ENCODE measurements at regions not wholly inside any gene's neighbourhood (a gene's known extent, or its start where the extent isn't known, plus 50 kb on each side); places are given as distances from the start of the nearest gene placed in this dataset.
"Not testable (repeated sequence)": the region's sequence is repeated elsewhere in the genome, so short reads cannot be mapped to it uniquely, and the experiment has no call there.

DNA sequence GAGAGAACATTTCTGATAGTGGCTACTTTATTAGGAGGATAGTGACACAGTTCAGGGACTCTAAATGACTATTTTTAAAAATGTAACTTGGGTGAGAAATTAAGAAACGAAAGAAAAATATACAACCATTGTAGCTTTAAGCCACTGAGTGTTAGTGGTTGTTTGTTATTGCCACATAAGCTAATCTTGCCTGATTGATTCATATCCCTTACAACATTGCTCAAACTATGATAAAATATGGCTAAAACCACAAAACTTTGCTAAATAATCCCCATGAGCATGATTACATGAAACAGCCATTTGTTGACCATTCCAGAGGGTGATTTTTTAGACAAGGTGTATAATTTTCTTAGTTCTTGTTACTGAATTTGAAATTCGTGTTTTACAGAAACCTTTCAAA, 343.4 kb downstream of the SLITRK5 start:
- H3K27ac ChIP-seq (ENCODE audit: low read length), result no peak overlapping the region
- peaks cover 12% of the 10 kb centered on the region for H3K9me3 ChIP-seq (ENCODE audit: low read length)
- H3K27me3 ChIP-seq (ENCODE audit: low read length), result no peaks in the 10 kb centered on the region
- H3K4me2 ChIP-seq (ENCODE audit: low read depth, low read length, poor library complexity, severe bottlenecking), result no peak overlapping the region
- H3K4me1 ChIP-seq (ENCODE audit: low read length), result no peaks in the 10 kb centered on the region
- no peak overlapping the region for H3K9ac ChIP-seq (ENCODE audit: low read length)
- H3K4me3 ChIP-seq (ENCODE audit: low read length), result no peak overlapping the region
- no peak for DNase-seq
- peak overlapping the region; percentile 69 for H2AFZ ChIP-seq (ENCODE audit: low read length)
- H4K20me1 ChIP-seq (ENCODE audit: insufficient read depth, low read depth, low read length), result no peaks in the 10 kb centered on the region
- H3K79me2 ChIP-seq (ENCODE audit: low read length), result no peaks in the 10 kb centered on the region
- no peaks in the 10 kb centered on the region for H3K36me3 ChIP-seq (ENCODE audit: insufficient read depth, low read length)
- no peaks in the 10 kb centered on the region for H3K9me2 ChIP-seq (replicated peaks; ENCODE audit: insufficient read depth, low read length)

DNA sequence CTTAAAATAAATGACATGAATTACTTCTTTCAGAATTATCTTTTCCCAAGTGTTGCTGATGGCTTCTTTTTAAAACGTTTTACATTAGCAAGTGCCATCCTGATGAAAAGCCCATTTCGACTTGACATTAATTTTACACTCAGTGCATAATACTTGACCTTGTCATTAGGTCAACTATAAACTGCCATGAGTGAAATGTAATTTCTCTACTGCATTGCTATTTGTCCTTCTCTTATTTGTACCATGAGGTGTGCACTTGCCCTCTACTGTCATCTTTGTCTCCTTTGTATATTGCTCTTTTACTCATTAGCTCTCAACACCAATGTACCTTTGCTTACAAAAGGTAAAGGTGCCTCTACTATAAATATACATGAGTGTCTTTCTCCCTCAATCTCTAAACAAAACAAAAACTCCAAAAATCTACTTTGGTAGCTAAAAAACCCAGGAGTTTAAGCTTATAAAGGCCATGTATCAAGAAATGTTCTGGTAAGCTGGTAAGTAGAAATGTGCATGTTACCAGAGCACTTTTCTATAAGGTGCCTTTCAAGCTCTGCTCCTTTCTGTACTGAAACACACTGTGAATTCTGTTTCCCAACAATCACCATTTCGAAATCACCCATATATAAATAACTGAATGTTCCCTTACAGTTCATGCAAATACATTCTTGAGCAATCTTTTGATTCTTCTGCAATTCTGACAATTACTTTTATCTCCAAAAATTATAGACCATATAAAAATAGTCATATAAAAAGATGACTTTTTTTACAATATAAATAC, 351.4 kb downstream of the SLITRK5 start:
- no peak overlapping the region for H3K27ac ChIP-seq (ENCODE audit: low read length)
- no peaks in the 10 kb centered on the region for H3K27me3 ChIP-seq (ENCODE audit: low read length)
- no peak overlapping the region for H3K4me2 ChIP-seq (ENCODE audit: low read depth, low read length, poor library complexity, severe bottlenecking)
- H3K9me3 ChIP-seq (ENCODE audit: low read length), result peaks cover 12% of the 10 kb centered on the region
- no peak overlapping the region for H3K9ac ChIP-seq (ENCODE audit: low read length)
- H3K4me3 ChIP-seq (ENCODE audit: low read length), result no peak overlapping the region
- no peaks in the 10 kb centered on the region for H3K79me2 ChIP-seq (ENCODE audit: low read length)
- H3K4me1 ChIP-seq (ENCODE audit: low read length), result no peaks in the 10 kb centered on the region
- H4K20me1 ChIP-seq (ENCODE audit: insufficient read depth, low read depth, low read length), result no peaks in the 10 kb centered on the region
- 0 out of 2 replicates have a peak overlapping the region, but pooled peaks have one; percentile 48 for H2AFZ ChIP-seq (ENCODE audit: low read length)
- no peaks in the 10 kb centered on the region for H3K9me2 ChIP-seq (replicated peaks; ENCODE audit: insufficient read depth, low read length)
- 0 out of 2 replicates have a peak, but pooled peaks cover 5% of the 10 kb centered on the region for H3K36me3 ChIP-seq (ENCODE audit: insufficient read depth, low read length)
- DNase-seq, result no peak

DNA sequence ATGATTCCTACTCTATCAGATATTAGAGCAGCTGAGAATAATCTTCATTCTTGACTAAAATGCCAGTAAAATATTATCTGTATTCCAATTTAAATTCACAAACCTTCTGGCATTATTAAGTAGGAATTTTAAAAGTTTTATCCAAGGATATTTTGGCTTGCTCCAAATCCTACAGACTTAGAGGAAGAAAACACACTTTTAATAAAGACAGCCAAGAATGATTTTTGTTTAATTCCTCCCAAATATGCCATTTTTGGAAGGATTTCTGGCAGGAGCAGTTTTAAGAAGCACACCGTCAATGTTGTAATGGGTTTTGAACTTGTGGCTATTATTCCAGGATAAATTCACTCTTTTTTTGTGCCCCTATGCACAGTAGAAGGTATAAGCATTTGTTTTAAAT, 355.1 kb downstream of the SLITRK5 start:
- no peak for DNase-seq
- Histone ChIP-seq H3K9ac (ENCODE audit: low read length) (no peak overlapping the region), H3K27me3 (ENCODE audit: low read length) (no peaks in the 10 kb centered on the region), H3K9me3 (ENCODE audit: low read length) (peaks cover 10% of the 10 kb centered on the region), H3K4me2 (ENCODE audit: low read depth, low read length, poor library complexity, severe bottlenecking) (no peak overlapping the region), H2AFZ (ENCODE audit: low read length) (peak overlapping the region; percentile 65), H3K4me3 (ENCODE audit: low read length) (no peak overlapping the region), H3K27ac (ENCODE audit: low read length) (no peak overlapping the region), H3K9me2 (replicated peaks; ENCODE audit: insufficient read depth, low read length) (no peaks in the 10 kb centered on the region), H3K36me3 (ENCODE audit: insufficient read depth, low read length) (0 out of 2 replicates have a peak, but pooled peaks cover 5% of the 10 kb centered on the region), H3K79me2 (ENCODE audit: low read length) (no peaks in the 10 kb centered on the region), H4K20me1 (ENCODE audit: insufficient read depth, low read depth, low read length) (no peaks in the 10 kb centered on the region), H3K4me1 (ENCODE audit: low read length) (no peaks in the 10 kb centered on the region)

DNA sequence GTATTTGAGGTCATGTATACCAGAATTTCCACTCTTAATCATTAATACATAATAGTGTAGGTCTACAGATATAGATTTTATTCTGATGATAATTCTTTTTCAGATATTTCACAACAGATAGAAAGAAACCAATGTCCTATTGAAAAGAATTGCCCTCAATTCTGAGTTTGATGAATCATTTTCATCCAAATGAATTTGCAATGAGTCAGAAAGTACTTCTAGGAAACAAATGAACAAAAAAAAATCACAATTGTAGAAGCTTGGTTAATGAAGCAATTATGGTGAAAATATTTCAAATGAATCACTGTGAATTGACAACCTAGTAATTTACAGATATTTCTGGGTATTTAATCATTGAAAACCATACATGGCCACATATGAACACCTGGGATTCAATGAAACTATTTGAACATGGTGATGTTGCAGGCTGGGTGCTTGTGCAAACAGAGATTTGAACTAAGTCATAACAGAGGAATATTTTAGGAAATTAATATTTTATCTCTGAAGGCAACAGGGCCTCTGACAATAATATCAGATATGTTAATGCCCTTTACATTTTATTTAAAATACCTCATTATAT, 360.9 kb downstream of the SLITRK5 start:
- Histone ChIP-seq H3K9me2 (replicated peaks; ENCODE audit: insufficient read depth, low read length) (no peaks in the 10 kb centered on the region), H3K4me3 (ENCODE audit: low read length) (no peak overlapping the region), H3K79me2 (ENCODE audit: low read length) (no peaks in the 10 kb centered on the region), H3K4me2 (ENCODE audit: low read depth, low read length, poor library complexity, severe bottlenecking) (no peak overlapping the region), H3K9me3 (ENCODE audit: low read length) (peaks cover 4% of the 10 kb centered on the region; the same call in 1 of the 2 replicates), H3K27me3 (ENCODE audit: low read length) (no peaks in the 10 kb centered on the region), H3K27ac (ENCODE audit: low read length) (no peak overlapping the region), H2AFZ (ENCODE audit: low read length) (peak overlapping the region; percentile 77; the same call in 1 of the 2 replicates), H3K9ac (ENCODE audit: low read length) (no peak overlapping the region), H3K4me1 (ENCODE audit: low read length) (no peaks in the 10 kb centered on the region), H4K20me1 (ENCODE audit: insufficient read depth, low read depth, low read length) (no peaks in the 10 kb centered on the region), H3K36me3 (ENCODE audit: insufficient read depth, low read length) (no peaks in the 10 kb centered on the region)
- DNase-seq, result no peak

DNA sequence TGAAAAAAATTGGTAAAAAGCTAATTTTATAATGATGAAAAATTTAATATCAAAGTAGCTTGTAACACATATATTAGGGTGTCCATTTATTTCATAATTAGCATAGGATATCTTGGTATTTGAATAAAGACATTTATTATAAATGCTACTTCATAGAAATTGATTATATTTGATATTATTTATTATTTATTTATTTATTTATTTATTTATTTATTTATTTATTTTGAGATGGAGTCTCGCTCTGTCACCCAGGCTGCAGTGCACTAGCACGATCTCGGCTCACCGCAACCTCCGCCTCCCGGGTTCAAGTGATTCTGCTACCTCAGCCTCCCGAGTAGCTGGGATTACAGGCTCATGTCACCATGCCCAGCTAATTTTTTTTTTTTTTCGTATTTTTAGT, 365.0 kb downstream of the SLITRK5 start:
- not testable (repeated sequence) for H3K9me3 ChIP-seq (ENCODE audit: low read length); H3K36me3 ChIP-seq (ENCODE audit: insufficient read depth, low read length); H4K20me1 ChIP-seq (ENCODE audit: insufficient read depth, low read depth, low read length); H3K27ac ChIP-seq (ENCODE audit: low read length); H3K9me2 ChIP-seq (replicated peaks; ENCODE audit: insufficient read depth, low read length); H3K27me3 ChIP-seq (ENCODE audit: low read length); H2AFZ ChIP-seq (ENCODE audit: low read length); DNase-seq; H3K79me2 ChIP-seq (ENCODE audit: low read length); H3K4me2 ChIP-seq (ENCODE audit: low read depth, low read length, poor library complexity, severe bottlenecking); H3K4me3 ChIP-seq (ENCODE audit: low read length); H3K4me1 ChIP-seq (ENCODE audit: low read length); H3K9ac ChIP-seq (ENCODE audit: low read length)

DNA sequence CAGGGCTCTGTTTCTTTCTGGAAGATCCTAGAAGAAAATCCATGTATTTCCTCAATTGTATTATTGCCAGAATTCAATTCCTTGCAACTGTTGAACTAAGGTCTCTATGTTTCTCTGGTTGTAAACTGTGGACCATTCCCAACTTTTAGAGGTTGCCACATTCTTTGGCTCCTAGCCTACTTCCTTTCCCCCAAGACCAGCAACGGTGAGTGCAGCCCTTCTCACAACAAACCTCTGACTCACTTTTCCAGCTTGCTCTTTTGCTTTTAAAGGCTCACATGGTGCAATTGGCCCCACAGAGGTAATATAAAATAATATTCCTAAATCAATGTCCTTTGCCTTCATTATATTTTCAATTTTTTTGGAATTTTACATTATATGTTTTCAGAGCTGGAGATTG, 371.3 kb downstream of the SLITRK5 start:
- Histone ChIP-seq H3K27me3 (ENCODE audit: low read length) (no peaks in the 10 kb centered on the region), H2AFZ (ENCODE audit: low read length) (peak overlapping the region; percentile 70; the same call in 1 of the 2 replicates), H3K36me3 (ENCODE audit: insufficient read depth, low read length) (no peaks in the 10 kb centered on the region)

DNA sequence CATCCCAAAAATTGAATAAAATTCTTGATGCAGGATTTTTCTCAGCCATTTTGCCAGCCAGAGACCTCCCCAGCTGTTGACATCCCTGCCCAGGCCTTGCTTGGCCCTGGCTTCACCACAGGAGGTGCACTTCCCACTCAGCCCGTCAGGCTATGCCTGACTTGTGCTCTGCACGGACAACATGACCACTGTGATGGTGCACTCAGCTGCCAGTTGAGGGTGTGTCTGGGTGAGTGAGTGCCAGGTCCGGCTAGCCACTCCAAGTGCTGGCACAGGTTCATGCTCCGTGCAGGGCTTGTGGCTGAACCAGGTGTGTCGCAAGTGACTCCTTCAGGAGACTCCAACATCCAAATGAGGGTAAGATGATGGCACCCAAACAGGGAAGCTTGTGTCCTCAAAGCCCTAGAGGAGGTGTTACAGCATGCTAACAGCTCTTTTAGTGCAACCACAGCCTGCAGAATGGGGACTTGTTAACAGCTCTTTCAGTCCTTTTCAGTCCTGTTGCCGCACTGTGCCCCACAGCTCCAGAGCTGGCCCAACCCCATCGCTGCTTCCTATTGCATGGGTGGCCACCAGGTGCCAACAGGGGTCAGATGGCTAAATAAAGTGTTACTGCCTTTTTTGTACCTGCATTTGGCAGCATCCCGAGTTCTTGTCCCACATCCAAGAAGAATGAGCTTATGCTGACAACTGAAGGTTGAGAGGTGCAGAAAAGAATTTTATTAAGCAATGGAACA, 380.7 kb downstream of the SLITRK5 start:
- H3K79me2 ChIP-seq (ENCODE audit: low read length), result no peaks in the 10 kb centered on the region
- H4K20me1 ChIP-seq (ENCODE audit: insufficient read depth, low read depth, low read length), result no peaks in the 10 kb centered on the region
- no peaks in the 10 kb centered on the region for H3K9me2 ChIP-seq (replicated peaks; ENCODE audit: insufficient read depth, low read length)
- H3K27ac ChIP-seq (ENCODE audit: low read length), result no peak overlapping the region
- H3K36me3 ChIP-seq (ENCODE audit: insufficient read depth, low read length), result no peaks in the 10 kb centered on the region; the same call in 1 of the 2 replicates
- H2AFZ ChIP-seq (ENCODE audit: low read length), result peak overlapping the region; percentile 20; the same call in 1 of the 2 replicates
- H3K27me3 ChIP-seq (ENCODE audit: low read length), result no peaks in the 10 kb centered on the region
- no peak overlapping the region for H3K9ac ChIP-seq (ENCODE audit: low read length)
- no peaks in the 10 kb centered on the region for H3K4me1 ChIP-seq (ENCODE audit: low read length)
- no peak overlapping the region for H3K4me3 ChIP-seq (ENCODE audit: low read length)
- DNase-seq, result no peak
- H3K9me3 ChIP-seq (ENCODE audit: low read length), result peaks cover 13% of the 10 kb centered on the region
- no peak overlapping the region for H3K4me2 ChIP-seq (ENCODE audit: low read depth, low read length, poor library complexity, severe bottlenecking)

More for the DNA sequence above, 371.3 kb downstream of the SLITRK5 start:
- Histone ChIP-seq H3K4me3 (ENCODE audit: low read length) (no peak overlapping the region), H3K79me2 (ENCODE audit: low read length) (no peaks in the 10 kb centered on the region), H3K9me3 (ENCODE audit: low read length) (no peaks in the 10 kb centered on the region), H4K20me1 (ENCODE audit: insufficient read depth, low read depth, low read length) (no peaks in the 10 kb centered on the region), H3K9me2 (replicated peaks; ENCODE audit: insufficient read depth, low read length) (no peaks in the 10 kb centered on the region), H3K9ac (ENCODE audit: low read length) (no peak overlapping the region), H3K27ac (ENCODE audit: low read length) (no peak overlapping the region), H3K4me2 (ENCODE audit: low read depth, low read length, poor library complexity, severe bottlenecking) (no peak overlapping the region), H3K4me1 (ENCODE audit: low read length) (no peaks in the 10 kb centered on the region)
- DNase-seq, result no peak

DNA sequence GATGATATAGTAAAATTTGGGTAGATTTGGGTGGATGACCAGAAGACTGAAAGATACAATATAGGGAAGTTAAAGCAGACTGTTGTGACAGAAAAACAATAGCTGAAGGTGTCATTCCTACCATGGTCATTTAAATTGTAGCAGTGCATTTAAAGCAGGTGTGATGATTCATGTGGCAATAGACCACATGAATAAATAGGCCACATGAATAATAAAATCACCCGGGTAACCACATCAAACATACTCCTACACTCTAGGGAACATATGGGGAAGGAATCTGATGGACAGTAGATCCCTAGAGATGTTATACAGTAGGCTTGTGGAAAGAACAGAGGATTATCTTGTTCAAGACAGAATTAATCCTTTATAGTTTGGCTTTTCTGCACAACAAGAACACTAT, 392.6 kb downstream of the SLITRK5 start:
- Histone ChIP-seq H3K4me3 (ENCODE audit: low read length) (no peak overlapping the region), H2AFZ (ENCODE audit: low read length) (no peak overlapping the region), H3K27me3 (ENCODE audit: low read length) (no peaks in the 10 kb centered on the region), H3K9me2 (replicated peaks; ENCODE audit: insufficient read depth, low read length) (no peaks in the 10 kb centered on the region), H4K20me1 (ENCODE audit: insufficient read depth, low read depth, low read length) (no peaks in the 10 kb centered on the region), H3K36me3 (ENCODE audit: insufficient read depth, low read length) (no peaks in the 10 kb centered on the region), H3K9me3 (ENCODE audit: low read length) (peaks cover 11% of the 10 kb centered on the region), H3K4me1 (ENCODE audit: low read length) (no peaks in the 10 kb centered on the region), H3K9ac (ENCODE audit: low read length) (no peak overlapping the region), H3K79me2 (ENCODE audit: low read length) (no peaks in the 10 kb centered on the region), H3K27ac (ENCODE audit: low read length) (no peak overlapping the region), H3K4me2 (ENCODE audit: low read depth, low read length, poor library complexity, severe bottlenecking) (no peak overlapping the region)
- DNase-seq, result no peak
